ENCODE measurements at regions not wholly inside any gene's neighbourhood (a gene's known extent, or its start where the extent isn't known, plus 50 kb on each side); places are given as distances from the start of the nearest gene placed in this dataset.

DNA sequence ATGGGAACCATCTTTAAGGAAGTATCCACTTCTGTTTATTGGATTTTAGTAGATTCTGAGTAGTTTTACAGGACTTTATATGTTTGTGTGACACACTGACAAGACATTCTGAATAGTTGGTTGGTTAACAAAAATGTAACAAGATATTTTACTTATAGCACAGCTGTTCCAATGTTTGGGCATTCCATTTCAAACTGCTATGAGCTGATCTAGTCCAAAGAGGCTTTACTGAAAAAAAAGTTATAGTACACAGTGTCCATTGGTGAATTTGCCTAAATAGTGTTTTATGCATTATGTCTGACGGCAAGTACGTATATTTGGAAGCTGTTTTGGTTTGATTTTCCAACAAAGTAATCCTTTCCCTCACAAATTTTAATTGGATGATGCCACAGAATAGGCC, 99.1 kb downstream of the SAMD9 start:
- Histone ChIP-seq H3K4me3 (ENCODE audit: low read depth in 1 of 3, low read length in 3 of 3) (no peak overlapping the region), H3K27ac (ENCODE audit: low read depth in 1 of 2, low read length in 2 of 2) (no peak overlapping the region), H3K9me3 (ENCODE audit: control insufficient read depth in 4 of 4, low read length in 3 of 4) (peaks cover 0 to 1% (median 0%) of the 10 kb centered on the region in 4 donors), H3K9ac (ENCODE audit: low read depth in 1 of 2, low read length in 2 of 2) (no peak overlapping the region), H3K27me3 (ENCODE audit: control insufficient read depth in 4 of 4, insufficient read depth in 4 of 4, low read length in 3 of 4) (no peaks in the 10 kb centered on the region), H3K4me1 (ENCODE audit: control insufficient read depth in 4 of 4, insufficient read depth in 4 of 4, low read length in 3 of 4) (no peaks in the 10 kb centered on the region), H3K36me3 (ENCODE audit: control insufficient read depth in 4 of 4, insufficient read depth in 3 of 4, low read depth in 1 of 4, low read length in 3 of 4) (no peaks in the 10 kb centered on the region)
- TF ChIP-seq JUND (IDR thresholded peaks at IDR 0.05) (no peak), CTCF (IDR thresholded peaks at IDR 0.05; ENCODE audit: low read depth, low read length, missing input control) (no peak), RXRA (IDR thresholded peaks at IDR 0.05) (no peak), SP1 (IDR thresholded peaks at IDR 0.05) (no peak), TAF1 (conservative IDR thresholded peaks at IDR 0.05) (no peak), HNF4G (IDR thresholded peaks at IDR 0.05) (no peak), ATF3 (IDR thresholded peaks at IDR 0.05) (no peak), YY1 (IDR thresholded peaks at IDR 0.05) (no peak), FOXA1 (IDR thresholded peaks at IDR 0.05) (no peak)
- WGBS, result 77% methylated on average over 2 of the region's 2 CpGs
- DNase-seq (ENCODE audit: low spot score), result no peak

- Histone ChIP-seq H3K27ac (ENCODE audit: low read depth in 1 of 2, low read length in 2 of 2) (no peak overlapping the region), H3K36me3 (ENCODE audit: control insufficient read depth in 4 of 4, insufficient read depth in 3 of 4, low read depth in 1 of 4, low read length in 3 of 4) (no peaks in the 10 kb centered on the region), H3K4me1 (ENCODE audit: control insufficient read depth in 4 of 4, insufficient read depth in 4 of 4, low read length in 3 of 4) (no peaks in the 10 kb centered on the region), H3K9ac (ENCODE audit: low read depth in 1 of 2, low read length in 2 of 2) (no peak overlapping the region), H3K27me3 (ENCODE audit: control insufficient read depth in 4 of 4, insufficient read depth in 4 of 4, low read length in 3 of 4) (no peaks in the 10 kb centered on the region), H3K9me3 (ENCODE audit: control insufficient read depth in 4 of 4, low read length in 3 of 4) (no peaks in the 10 kb centered on the region), H3K4me3 (ENCODE audit: low read depth in 1 of 3, low read length in 3 of 3) (no peak overlapping the region)
- WGBS, result 69% methylated on average over 8 of the region's 8 CpGs
- no peak for DNase-seq (ENCODE audit: low spot score)
- TF ChIP-seq ATF3 (IDR thresholded peaks at IDR 0.05), result no peak
- TF ChIP-seq EGR1 (IDR thresholded peaks at IDR 0.05; ENCODE audit: low read depth in 2 of 2), result no peak
- no peak for TF ChIP-seq FOXA1 (IDR thresholded peaks at IDR 0.05)
- no peak for TF ChIP-seq RXRA (IDR thresholded peaks at IDR 0.05)
- TF ChIP-seq NR2F2 (IDR thresholded peaks at IDR 0.05), result no peak
- TF ChIP-seq, protein P1, sequence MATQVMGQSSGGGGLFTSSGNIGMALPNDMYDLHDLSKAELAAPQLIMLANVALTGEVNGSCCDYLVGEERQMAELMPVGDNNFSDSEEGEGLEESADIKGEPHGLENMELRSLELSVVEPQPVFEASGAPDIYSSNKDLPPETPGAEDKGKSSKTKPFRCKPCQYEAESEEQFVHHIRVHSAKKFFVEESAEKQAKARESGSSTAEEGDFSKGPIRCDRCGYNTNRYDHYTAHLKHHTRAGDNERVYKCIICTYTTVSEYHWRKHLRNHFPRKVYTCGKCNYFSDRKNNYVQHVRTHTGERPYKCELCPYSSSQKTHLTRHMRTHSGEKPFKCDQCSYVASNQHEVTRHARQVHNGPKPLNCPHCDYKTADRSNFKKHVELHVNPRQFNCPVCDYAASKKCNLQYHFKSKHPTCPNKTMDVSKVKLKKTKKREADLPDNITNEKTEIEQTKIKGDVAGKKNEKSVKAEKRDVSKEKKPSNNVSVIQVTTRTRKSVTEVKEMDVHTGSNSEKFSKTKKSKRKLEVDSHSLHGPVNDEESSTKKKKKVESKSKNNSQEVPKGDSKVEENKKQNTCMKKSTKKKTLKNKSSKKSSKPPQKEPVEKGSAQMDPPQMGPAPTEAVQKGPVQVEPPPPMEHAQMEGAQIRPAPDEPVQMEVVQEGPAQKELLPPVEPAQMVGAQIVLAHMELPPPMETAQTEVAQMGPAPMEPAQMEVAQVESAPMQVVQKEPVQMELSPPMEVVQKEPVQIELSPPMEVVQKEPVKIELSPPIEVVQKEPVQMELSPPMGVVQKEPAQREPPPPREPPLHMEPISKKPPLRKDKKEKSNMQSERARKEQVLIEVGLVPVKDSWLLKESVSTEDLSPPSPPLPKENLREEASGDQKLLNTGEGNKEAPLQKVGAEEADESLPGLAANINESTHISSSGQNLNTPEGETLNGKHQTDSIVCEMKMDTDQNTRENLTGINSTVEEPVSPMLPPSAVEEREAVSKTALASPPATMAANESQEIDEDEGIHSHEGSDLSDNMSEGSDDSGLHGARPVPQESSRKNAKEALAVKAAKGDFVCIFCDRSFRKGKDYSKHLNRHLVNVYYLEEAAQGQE (IDR thresholded peaks at IDR 0.05), result no peak
These were observed 100.9 kb downstream of the SAMD9 start for GRCh38 chr7:93016681-93017381.

Data from liver (tissue), 8 donors.